T47D (cell line): ENCODE measurements at regions not wholly inside any gene's neighbourhood (a gene's known extent, or its start where the extent isn't known, plus 50 kb on each side); places are given as distances from the start of the nearest gene placed in this dataset.
A peak's percentile ranks its signal among the peaks of the same experiment; 100 is the strongest.
"Not testable (repeated sequence)": the region's sequence is repeated elsewhere in the genome, so short reads cannot be mapped to it uniquely, and the experiment has no call there.

Source experiments
- DNase-seq, 2 experiments: peaks; one replicate each; pipeline versions ENCODE4 v3.0.0 to v3.0.0-alpha.2; 2011 to 2012; ENCODE audit warnings: low read depth in 1 of 2, low spot score in 1 of 2
- JUND ChIP-seq: IDR thresholded peaks from 2 replicates; pipeline ENCODE4 v1.6.1; 2012; ENCODE audit warnings: low read depth
- in situ Hi-C: cut with HindIII; loops from 2 replicates; pipeline ENCODE4 v1.10.0; 2016; ENCODE audit warnings: low sequenced_read_pairs, low pct_unique_long_range_greater_than_20kb

- TF ChIP-seq JUND: no peak
- DNase-seq: no peak
- in situ Hi-C loops: no loop called here
Measured at GRCh38 chr2:234873103-234873827, 78.6 kb upstream of the SH3BP4 start.

- TF ChIP-seq JUND: no peak
- in situ Hi-C loops: no loop called here
- no peak for DNase-seq
Measured at GRCh38 chr2:234869969-234870368, 81.8 kb upstream of the SH3BP4 start.

- in situ Hi-C loops: no loop called here
- no peak for TF ChIP-seq JUND
- DNase-seq: no peak
Measured at GRCh38 chr2:234869164-234869563, 82.7 kb upstream of the SH3BP4 start.

GRCh38 chr2:234867882-234868285, 83.9 kb upstream of the SH3BP4 start:
- TF ChIP-seq JUND: no peak
- no peak for DNase-seq
- in situ Hi-C loops: no loop called here

- DNase-seq: no peak
- in situ Hi-C loops: no loop called here
- TF ChIP-seq JUND: no peak
Measured at GRCh38 chr2:234865586-234865985, 86.2 kb upstream of the SH3BP4 start.

GRCh38 chr2:234865040-234865439, 86.8 kb upstream of the SH3BP4 start:
- TF ChIP-seq JUND: no peak

GRCh38 chr2:234864506-234864905, 87.3 kb upstream of the SH3BP4 start:
- in situ Hi-C loops: no loop called here
- no peak for DNase-seq
- TF ChIP-seq JUND: no peak

More at GRCh38 chr2:234865040-234865439, 86.8 kb upstream of the SH3BP4 start:
- in situ Hi-C loops: no loop called here
- no peak for DNase-seq

GRCh38 chr2:234863043-234863934, 88.5 kb upstream of the SH3BP4 start:
- TF ChIP-seq JUND: no peak
- no peak for DNase-seq
- in situ Hi-C loops: no loop called here

- DNase-seq: peak; percentile 15 to 17
- in situ Hi-C loops: no loop called here
- no peak for TF ChIP-seq JUND
Measured at GRCh38 chr2:234861841-234862735, 89.7 kb upstream of the SH3BP4 start.

- in situ Hi-C loops, DNase-seq: not testable (repeated sequence)
Measured at GRCh38 chr2:234859330-234859872, 92.4 kb upstream of the SH3BP4 start.

GRCh38 chr2:234858790-234859329, 93.0 kb upstream of the SH3BP4 start:
- DNase-seq: no peak
- no peak for TF ChIP-seq JUND
- in situ Hi-C loops: no loop called here

- in situ Hi-C loops: no loop called here
- no peak for DNase-seq
- no peak for TF ChIP-seq JUND
Measured at GRCh38 chr2:234858145-234858544, 93.7 kb upstream of the SH3BP4 start.
